Ascending aorta (tissue), 2 donors: ENCODE measurements at regions not wholly inside any gene's neighbourhood (a gene's known extent, or its start where the extent isn't known, plus 50 kb on each side); places are given as distances from the start of the nearest gene placed in this dataset.

Source experiments
- DNase-seq, 2 donors: peaks; one replicate each; pipeline ENCODE4 v3.0.0-alpha.2; 2019; ENCODE audit warnings: low spot score in 2 of 2
- H3K27ac ChIP-seq, 2 donors: fragments of 200-600 bp; sonication (generic); one replicate each; pipeline ENCODE4 v1.5.1; 2016 to 2017; ENCODE audit warnings: mild to moderate bottlenecking in 1 of 2
- H3K27me3 ChIP-seq: fragments of 200-600 bp; sonication (generic); one replicate; pipeline ENCODE4 v1.5.1; 2017
- H3K36me3 ChIP-seq, 2 donors: fragments of 200-600 bp; sonication (generic); one replicate each; pipeline ENCODE4 v1.5.1; 2016
- H3K4me1 ChIP-seq, 2 donors: fragments of 200-600 bp; sonication (generic); one replicate each; pipeline ENCODE4 v1.5.1; 2016 to 2017; ENCODE audit warnings: mild to moderate bottlenecking in 1 of 2
- H3K4me3 ChIP-seq, 2 donors: fragments of 200-600 bp; sonication (generic); one replicate each; pipeline ENCODE4 v1.5.1; 2016 to 2017; ENCODE audit warnings: mild to moderate bottlenecking in 1 of 2
- H3K9me3 ChIP-seq, 2 donors: fragments of 200-600 bp; sonication (generic); one replicate each; pipeline ENCODE4 v1.5.1; 2016
- CTCF ChIP-seq, 3 experiments: fragments of 200-600 bp in 2 of 3; fragments of 450-650 bp in 1 of 3; sonication (generic) in 2 of 3; IDR thresholded peaks; one replicate each; pipeline ENCODE4 v1.5.1; 2016 to 2019; ENCODE audit warnings: antibody characterized with exemption in 3 of 3, mild to moderate bottlenecking in 1 of 3, moderate library complexity in 1 of 3
- intact Hi-C: fragments of 100-400 bp; cut with DNase I; formaldehyde crosslinking; loops from one replicate; pipeline ENCODE4 v1.15.1; 2023

- no peak for DNase-seq
- H3K4me1 ChIP-seq = no peaks in the 10 kb centered on the region
- no peaks in the 10 kb centered on the region for H3K27me3 ChIP-seq
- H3K4me3 ChIP-seq = no peak overlapping the region
- TF ChIP-seq CTCF (IDR thresholded peaks at IDR 0.05) = no peak
- intact Hi-C loops = no loop called here
- H3K36me3 ChIP-seq = no peaks in the 10 kb centered on the region
- peaks cover 0 to 4% of the 10 kb centered on the region in 2 donors for H3K9me3 ChIP-seq
- no peak overlapping the region for H3K27ac ChIP-seq
These were observed 268.8 kb downstream of the SLITRK1 start for GRCh38 chr13:83613524-83613923.

- intact Hi-C loops = no loop called here
- TF ChIP-seq CTCF (IDR thresholded peaks at IDR 0.05) = no peak
- Histone ChIP-seq H3K27ac (no peak overlapping the region), H3K36me3 (no peaks in the 10 kb centered on the region), H3K4me3 (no peak overlapping the region), H3K9me3 (no peaks in the 10 kb centered on the region), H3K27me3 (no peaks in the 10 kb centered on the region), H3K4me1 (no peaks in the 10 kb centered on the region)
- no peak for DNase-seq
These were observed 280.7 kb downstream of the SLITRK1 start for GRCh38 chr13:83601539-83601938.

GRCh38 chr13:83592095-83592494 is 290.2 kb downstream of the SLITRK1 start:
- no peaks in the 10 kb centered on the region for H3K36me3 ChIP-seq
- H3K27ac ChIP-seq = no peak overlapping the region
- TF ChIP-seq CTCF (IDR thresholded peaks at IDR 0.05) = no peak
- H3K4me1 ChIP-seq = no peaks in the 10 kb centered on the region
- no peak for DNase-seq
- no peaks in the 10 kb centered on the region for H3K27me3 ChIP-seq
- H3K9me3 ChIP-seq = no peaks in the 10 kb centered on the region
- intact Hi-C loops = no loop called here
- no peak overlapping the region for H3K4me3 ChIP-seq

- DNase-seq = no peak
- intact Hi-C loops = no loop called here
- Histone ChIP-seq H3K4me1 (no peaks in the 10 kb centered on the region), H3K36me3 (no peaks in the 10 kb centered on the region), H3K4me3 (no peak overlapping the region), H3K27me3 (no peaks in the 10 kb centered on the region), H3K27ac (no peak overlapping the region), H3K9me3 (no peaks in the 10 kb centered on the region)
- TF ChIP-seq CTCF (IDR thresholded peaks at IDR 0.05) = no peak
These were observed 292.5 kb downstream of the SLITRK1 start for GRCh38 chr13:83589814-83590213.

- Histone ChIP-seq H3K4me1 (no peaks in the 10 kb centered on the region), H3K4me3 (no peak overlapping the region), H3K36me3 (no peaks in the 10 kb centered on the region), H3K9me3 (no peaks in the 10 kb centered on the region), H3K27me3 (no peaks in the 10 kb centered on the region), H3K27ac (no peak overlapping the region)
- no peak for TF ChIP-seq CTCF (IDR thresholded peaks at IDR 0.05)
- DNase-seq = no peak
- intact Hi-C loops = no loop called here
These were observed 305.1 kb downstream of the SLITRK1 start for GRCh38 chr13:83577183-83577582.

GRCh38 chr13:83568019-83568418 is 314.3 kb downstream of the SLITRK1 start:
- H3K27me3 ChIP-seq = no peaks in the 10 kb centered on the region
- DNase-seq = no peak
- no peaks in the 10 kb centered on the region for H3K9me3 ChIP-seq
- intact Hi-C loops = no loop called here
- H3K36me3 ChIP-seq = no peaks in the 10 kb centered on the region
- no peak overlapping the region for H3K27ac ChIP-seq
- H3K4me3 ChIP-seq = no peak overlapping the region
- no peaks in the 10 kb centered on the region for H3K4me1 ChIP-seq
- no peak for TF ChIP-seq CTCF (IDR thresholded peaks at IDR 0.05)
